Peyer's patch (tissue), 4 donors: ENCODE measurements at regions not wholly inside any gene's neighbourhood (a gene's known extent, or its start where the extent isn't known, plus 50 kb on each side); places are given as distances from the start of the nearest gene placed in this dataset.

Source experiments
- CTCF ChIP-seq, 6 experiments: fragments of 450-650 bp in 4 of 6; fragments of 200-600 bp in 2 of 6; sonication (generic) in 1 of 6; IDR thresholded peaks; one replicate each; pipeline ENCODE4 v1.5.1; 2017 to 2019; ENCODE audit warnings: antibody characterized with exemption in 6 of 6, mild to moderate bottlenecking in 3 of 6, moderate library complexity in 1 of 6
- POLR2A ChIP-seq, 2 donors: fragments of 450-650 bp; IDR thresholded peaks; one replicate each; pipeline ENCODE4 v1.5.1; 2017; ENCODE audit warnings: antibody characterized with exemption in 2 of 2, mild to moderate bottlenecking in 2 of 2, moderate library complexity in 2 of 2

- no peak for TF ChIP-seq POLR2A (IDR thresholded peaks at IDR 0.05)
- TF ChIP-seq CTCF (IDR thresholded peaks at IDR 0.05) = no peak
Measured at GRCh38 chr11:13876423-13876822, 86.1 kb upstream of the SPON1 start.
